T follicular helper cell (primary cell): ENCODE measurements at regions not wholly inside any gene's neighbourhood (a gene's known extent, or its start where the extent isn't known, plus 50 kb on each side); places are given as distances from the start of the nearest gene placed in this dataset.

ENCODE experiments used
- DNase-seq: peaks from one replicate; pipeline ENCODE4 v3.0.0-alpha.2; 2020; ENCODE audit warnings: low read depth

DNA sequence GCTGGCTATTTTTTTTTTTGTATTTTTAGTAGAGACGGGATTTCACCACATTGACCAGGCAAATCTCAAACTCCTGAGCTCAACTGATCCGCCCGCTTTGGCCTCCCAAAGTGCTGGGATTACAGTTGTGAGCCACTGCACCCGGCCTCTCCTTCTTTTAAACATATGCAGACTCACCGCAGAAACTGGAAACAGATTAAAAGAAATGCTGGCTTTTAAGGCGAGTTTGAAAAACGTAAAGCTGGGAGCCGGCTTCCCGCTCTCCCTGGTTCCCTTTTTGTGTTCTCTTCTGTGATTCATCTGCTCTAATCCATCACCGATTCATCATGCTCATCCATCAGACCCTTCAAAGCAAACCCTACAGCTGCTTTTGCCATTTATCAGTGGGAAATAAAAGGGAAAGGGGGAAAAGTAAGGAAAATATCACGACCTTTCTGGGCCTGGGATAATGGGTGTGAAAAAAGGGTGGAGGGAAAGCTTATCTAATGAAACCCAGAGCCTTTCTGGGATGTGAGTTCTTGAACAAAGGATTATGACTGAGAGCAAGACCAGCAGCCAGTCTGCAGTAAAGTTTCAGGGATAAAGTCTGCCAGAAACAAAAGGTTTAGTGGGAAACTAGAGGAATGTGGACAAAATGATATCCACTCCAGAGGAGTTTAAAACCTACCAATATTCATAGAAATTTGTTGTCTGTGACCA, 92.3 kb upstream of the LRIG1 start:
- no peak for DNase-seq

DNA sequence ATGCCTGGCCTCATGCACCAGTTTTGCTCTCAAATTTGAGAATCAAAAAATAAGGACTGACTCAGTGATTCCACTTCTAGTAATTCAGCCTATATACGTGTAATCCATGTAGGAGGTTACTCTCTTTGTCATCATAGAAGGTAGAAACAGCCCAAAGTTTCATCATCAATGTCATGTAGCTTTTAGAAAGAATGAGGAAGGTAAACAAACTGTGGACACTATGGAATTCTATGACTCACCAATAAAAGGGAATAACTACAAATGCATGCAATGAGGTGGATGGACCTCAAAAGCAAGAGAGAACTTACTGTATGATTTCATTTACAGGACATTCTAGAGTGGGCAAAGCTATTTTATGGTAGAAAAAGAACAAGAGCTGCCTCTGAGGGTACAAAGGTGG, 93.2 kb upstream of the LRIG1 start:
- DNase-seq = no peak

DNA sequence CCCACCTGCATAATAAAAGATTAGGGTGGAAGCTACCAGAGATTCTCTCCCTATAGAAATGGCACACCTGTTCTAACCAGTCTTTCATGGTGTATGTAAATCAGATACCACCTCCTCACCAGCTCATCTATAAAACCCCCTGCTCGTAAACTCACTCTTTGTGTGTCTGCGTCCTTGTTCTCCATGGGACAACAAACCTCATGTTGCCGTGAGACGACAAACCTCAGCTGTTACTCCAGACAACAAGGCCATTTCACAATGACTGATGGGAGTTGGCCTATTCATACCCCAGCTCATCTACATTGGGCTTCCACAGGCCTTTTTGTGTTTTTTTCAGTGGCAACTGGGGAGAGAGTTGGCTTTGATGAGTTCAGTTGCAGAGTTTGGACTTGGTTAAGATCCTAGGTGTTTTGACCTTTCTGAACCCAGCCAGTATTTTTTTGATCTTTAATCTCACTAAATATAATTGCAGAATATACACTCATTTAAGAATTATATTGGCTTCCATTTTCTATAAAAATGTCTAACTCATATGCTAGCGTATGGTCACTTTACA, 96.6 kb upstream of the LRIG1 start:
- DNase-seq = no peak

DNA sequence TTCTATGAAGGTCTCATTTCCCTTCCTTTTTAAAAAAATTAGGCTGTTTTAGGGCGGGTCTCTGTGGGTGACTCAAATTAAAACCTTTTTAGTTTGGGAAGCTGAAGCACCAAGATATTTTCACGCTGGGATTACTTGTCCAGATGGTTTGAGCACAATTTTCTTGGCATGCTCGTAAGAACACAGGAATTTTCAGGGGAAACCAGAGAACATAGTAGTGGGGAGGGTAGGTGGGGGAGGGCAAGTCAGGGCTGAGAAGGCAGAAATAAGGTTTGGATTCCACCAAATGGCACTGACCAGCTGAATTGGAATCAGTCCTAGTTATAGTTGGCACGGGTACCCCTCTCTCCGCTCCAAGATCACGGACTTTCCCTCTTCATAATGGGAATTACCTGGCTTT, 97.3 kb upstream of the LRIG1 start:
- no peak for DNase-seq

DNA sequence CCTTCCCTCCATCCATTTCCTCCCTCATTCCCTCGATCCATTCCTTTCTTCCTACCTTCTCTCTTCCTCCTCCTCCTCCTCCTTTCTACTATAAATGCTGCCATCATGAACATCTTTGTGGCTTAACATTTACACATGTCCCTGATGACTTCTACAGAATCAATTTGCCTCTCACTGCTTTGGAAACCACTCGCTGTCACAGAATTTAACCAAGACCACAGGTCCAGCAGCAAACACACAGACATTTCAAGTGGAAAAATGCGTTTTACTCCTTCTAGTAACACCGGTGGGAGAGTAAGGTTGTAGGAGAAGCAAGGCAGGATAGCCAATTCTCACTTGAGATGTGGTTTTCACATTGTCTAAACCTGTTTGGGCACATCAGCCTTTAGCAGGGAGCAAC, 101.4 kb upstream of the LRIG1 start:
- no peak for DNase-seq

DNA sequence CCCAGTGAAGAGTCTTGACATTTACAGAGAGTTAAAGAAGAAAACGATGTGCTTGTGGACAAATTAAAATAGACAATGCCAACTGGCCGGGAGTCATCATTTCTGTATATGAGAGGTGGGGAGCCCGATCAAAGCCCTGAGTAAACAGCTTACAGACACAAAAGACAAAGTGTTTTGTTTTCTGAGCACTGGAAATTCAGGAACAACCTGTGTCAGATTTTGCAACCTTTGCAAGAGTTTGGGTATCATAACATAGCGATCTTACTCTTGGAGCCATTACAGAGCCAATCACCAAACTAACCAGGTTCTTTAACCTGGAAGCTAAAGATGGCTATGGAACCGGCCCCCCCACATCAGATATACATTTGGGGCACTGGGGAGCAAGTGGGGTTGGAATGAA, 101.9 kb upstream of the LRIG1 start:
- DNase-seq = no peak

DNA sequence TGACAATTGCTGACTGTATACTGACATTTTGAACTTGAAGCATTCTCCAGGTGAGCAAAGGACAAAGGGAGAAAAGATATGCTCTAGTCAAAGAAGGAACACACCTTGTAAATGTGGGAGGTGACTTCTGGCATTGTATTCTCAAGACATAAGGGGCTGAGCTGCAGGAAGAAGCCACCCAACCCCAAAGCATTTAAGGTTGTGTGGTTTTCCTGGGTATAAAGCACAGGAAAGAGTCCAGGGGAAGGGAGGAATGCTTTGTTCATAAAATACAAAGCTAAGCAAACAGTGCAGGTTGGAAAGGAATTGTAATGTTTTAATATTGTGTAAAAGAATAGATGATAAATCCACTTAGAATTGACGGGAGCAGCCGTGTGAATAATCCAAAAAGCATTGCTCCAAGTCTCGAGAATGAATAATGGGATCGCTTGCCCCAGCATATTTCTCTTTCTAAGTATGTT, 102.4 kb upstream of the LRIG1 start:
- no peak for DNase-seq

DNA sequence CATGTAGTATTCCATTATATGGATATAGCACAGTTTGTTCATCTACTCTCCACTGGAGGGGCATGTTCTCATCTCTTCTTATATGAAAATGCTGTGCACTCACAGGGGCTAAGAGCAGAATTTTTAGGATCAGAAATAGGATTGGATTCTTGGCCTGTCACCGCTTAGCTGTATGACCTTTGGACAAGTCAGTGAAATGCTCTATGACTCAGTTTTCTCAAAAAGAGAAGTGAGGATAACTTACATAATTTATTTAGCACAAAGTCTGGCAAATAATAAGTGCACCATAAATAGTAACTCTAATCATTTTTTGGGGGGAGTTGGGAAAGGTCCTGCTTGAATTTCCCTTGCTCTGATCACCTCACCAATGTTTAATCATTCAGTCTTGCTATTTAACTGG, 103.7 kb upstream of the LRIG1 start:
- DNase-seq = no peak

DNA sequence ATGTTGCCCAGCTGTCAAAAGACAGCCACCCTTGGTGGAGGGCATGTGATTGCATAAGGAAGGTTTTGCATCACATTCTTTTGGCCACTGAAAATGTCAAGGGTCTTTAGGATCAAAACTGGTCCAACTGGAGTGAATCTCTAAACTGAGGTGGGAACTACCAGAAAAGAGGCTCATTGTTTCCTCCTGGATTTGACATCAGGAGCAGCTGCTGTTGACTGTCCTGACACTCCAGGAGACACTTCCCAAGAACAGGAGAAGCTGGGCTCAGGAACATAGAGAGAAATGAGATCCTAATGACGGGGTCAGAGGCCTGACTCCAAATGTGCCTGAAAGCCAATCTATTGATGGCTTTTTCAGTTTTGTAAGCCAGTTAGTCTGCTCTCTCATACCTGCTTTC, 105.3 kb upstream of the LRIG1 start:
- no peak for DNase-seq

DNA sequence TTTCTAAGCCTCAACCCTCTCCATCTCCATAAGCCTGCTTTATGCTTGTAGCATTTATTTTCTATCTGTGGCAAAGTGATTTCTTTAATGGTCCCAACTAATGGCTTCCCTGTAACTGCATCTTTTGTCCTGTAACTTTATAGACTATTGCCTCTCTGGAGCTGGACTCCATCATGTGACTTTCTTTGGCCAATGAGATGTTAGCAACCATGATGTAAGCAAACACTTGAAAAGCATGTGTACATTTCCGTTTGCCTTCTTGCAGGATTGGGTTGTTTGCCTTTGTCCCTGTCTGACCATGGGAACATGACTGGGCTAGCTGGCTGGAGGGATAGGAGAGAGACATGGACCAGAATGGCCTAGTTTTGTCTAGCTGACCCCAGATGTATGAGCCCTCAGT, 106.0 kb upstream of the LRIG1 start:
- no peak for DNase-seq

DNA sequence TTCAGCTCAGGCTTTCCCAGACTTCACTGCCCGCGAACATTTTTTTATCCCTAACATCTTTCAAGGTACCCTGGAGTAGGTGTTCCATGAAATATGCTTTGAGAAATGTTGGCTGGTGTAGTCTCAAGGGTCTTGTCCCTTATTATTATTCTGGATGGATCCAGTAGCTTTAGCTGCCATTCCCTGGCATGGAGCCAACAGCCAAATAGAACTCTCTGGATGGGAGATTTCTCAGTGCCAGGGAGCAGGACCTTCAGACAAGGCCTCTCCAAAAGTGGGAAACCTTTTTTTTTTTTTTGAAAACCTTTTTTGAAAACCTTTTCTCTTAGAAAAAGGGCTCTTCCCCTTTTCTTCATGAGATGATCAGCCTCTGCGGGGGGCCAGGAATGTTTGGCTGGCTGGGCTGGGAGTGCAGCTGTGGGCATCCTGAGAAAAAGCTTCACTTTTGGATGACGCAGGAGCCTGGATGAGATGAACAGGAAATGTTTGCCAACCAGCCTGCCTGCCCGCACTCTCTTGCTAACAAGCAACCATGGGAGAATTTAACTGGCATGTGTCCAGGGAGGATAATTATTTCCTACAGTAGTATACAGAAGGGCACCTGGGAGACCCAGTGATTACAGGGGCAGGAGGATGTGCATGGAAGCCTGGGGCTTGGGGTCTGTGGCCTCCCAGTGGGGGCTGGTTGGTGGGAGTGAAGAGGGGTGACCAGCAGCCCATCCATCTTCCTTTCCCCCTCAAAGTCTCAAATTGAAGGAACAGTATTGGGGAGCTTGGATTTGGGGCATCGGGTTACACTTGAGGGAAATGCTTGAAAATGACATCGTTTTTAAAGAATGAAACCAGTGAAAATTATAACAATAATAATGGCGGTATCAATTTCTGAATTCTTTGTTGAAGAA, 109.1 kb upstream of the LRIG1 start:
- no peak for DNase-seq

DNA sequence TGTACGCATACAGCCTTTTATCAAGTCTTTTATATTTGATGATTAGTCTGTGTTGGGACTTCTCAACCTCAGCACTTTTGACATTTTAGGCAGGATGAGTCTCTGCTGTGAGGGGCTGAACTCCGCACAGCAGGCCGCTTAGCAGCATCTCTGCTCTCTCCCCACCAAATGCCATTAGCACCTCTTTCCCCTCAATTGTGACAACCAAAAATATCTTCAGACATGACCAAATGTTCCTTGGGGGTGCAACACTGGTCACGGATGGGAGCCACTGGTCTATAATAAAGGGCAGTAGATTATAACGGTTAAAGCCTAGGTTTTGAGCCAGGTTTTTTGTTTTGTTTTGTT, 109.7 kb upstream of the LRIG1 start:
- DNase-seq = no peak

DNA sequence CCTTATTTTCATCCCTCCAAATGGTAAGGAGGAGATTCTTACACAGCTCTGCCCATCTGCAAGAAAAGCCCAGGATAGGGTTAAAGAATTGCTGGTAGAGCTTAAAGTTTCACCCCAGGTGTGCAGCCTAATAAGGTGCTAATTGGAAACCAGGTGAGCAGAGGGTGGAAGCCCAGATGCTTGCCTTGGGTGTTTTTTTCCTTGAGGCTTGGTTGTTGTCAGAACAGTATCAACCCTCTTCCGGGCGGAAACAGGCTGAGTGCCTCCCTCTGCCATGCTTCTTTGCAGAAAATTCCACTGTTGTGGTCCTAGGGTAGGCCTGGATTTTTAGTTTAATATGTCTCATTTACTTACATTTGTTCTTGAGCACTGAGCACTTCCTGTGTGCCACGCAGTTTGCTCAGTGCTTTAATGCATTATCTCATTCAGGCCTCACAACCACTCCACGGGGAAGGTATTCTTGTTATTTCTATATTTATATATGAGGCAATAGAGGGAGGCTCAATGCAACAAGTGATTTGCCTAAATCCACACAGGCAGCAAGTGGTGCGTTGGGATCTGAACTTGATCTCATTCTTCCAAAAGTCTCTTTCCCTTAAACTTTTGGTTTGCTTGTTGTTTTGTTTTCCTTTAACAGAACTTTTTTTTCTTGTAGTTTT, 115.0 kb upstream of the LRIG1 start:
- no peak for DNase-seq

DNA sequence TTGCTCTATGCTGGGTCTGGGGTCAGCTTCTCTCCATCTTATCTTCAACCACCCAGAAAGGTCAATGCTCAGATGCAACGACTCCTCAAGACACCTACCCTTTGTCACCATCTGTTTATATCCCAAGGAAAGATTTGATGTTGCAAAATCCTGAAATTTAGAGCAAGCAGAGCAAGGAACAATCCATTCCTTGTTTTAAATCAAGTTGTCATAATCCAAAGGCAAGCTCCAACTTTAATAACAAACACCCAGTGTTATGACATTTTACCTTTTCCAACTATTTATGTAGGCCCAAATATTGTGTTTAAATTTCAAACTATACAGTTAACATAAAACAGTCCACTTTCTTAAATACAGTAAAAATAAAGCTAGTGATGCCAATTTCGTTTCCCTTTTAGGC, 116.5 kb upstream of the LRIG1 start:
- DNase-seq = no peak

DNA sequence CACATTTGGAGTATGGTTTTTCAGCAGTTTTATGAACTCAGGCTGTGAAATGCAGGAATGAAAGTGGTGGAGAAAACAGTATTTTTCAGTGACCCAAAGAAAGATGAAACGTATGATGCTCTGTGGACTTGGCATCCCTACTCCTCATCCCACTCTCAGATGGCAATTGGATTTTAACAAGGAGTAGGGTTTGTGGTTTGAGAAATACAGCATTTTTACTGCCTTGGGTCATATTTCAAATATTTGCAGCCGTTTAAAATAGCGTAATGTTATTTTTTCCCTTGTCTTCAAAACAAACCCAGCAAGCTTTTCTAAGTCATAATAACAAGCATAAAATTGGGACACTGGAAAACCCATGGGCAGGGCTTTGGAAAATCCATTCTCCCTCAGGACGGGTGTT, 117.2 kb upstream of the LRIG1 start:
- DNase-seq = no peak

DNA sequence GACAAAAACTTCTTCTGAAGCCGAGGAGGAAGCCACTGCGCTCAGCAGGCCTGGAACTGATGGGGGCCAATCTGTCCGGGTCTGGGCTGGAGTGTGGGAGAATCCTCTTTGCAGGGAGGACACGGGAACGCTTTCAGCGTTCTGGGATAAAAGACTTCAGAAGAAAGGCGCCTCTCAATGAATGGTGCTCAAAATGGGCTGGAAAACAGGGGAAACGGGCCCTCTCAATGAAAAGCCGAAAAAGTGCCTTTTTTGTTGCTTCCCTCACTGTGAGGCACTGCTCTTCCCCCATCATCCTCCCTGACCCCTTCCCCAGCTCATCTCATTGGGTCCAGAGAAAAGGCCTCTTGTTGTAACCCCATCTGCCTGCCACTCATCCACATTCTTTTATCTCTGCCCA, 119.5 kb upstream of the LRIG1 start:
- no peak for DNase-seq

DNA sequence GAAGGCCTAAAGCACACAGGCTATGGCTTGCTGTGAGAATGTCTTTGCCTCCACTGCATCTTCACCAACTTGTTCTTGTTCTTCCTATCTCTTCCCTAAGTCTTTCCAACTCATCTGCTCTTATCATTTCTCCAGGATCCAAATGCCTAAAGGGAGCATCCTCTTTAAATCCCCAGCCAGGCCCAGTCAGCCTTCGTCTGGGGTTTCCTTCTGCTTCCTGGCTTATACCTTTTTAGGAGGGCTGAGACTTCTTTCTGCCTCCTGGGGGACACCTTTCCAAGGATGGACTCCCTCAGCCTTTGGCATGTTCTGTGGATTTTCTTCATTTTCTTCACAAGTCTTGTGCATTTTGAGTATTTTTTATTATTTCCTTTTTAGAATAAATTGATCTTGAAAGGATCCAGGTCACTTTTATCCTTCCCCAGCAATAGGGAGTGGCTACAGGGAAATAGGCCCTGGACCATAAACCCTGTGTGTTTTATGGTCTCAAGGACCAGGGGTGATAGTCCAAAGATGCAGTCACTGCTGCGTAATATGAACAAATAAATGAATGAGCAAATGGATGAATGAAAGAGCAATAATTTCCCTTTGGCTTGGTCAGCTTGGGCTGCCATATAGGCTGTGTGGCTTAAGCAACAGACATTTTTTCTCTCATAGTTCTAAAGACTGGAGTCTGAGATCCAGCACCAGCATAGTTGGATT, 122.1 kb upstream of the LRIG1 start:
- no peak for DNase-seq

DNA sequence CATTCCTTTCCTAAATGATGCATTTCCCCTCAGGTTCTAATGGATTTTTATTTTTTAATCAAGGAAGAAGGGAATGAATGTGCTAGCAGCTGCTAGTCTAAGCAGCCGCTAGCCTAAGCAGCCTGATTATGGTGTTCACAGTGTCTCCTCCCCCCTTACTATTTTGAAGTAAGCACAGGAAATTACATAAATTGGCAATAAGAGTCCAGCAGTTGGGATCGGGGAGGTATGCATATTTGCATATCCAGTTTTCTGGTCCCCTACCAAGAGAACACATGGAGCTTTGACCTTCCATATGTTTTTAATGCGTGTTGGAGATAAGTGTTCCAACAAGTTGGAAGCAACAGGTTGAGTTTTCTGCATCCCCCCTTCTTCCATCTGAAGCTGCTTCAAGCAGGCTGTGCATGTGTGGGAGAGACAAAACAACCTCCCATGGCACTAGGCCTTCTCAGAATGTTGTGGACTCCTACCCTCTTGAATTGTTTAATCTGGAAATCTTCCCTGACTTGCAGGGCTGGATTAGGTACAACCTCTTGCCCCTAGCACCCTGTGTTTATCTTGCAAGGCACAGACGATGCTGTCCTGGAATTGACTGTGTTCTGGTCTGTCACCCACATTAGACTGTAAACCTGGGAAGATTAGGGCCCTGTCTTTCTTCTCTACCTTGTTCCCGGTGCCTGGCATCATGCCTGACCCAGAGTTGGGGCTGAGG, 124.8 kb upstream of the LRIG1 start:
- DNase-seq = no peak

DNA sequence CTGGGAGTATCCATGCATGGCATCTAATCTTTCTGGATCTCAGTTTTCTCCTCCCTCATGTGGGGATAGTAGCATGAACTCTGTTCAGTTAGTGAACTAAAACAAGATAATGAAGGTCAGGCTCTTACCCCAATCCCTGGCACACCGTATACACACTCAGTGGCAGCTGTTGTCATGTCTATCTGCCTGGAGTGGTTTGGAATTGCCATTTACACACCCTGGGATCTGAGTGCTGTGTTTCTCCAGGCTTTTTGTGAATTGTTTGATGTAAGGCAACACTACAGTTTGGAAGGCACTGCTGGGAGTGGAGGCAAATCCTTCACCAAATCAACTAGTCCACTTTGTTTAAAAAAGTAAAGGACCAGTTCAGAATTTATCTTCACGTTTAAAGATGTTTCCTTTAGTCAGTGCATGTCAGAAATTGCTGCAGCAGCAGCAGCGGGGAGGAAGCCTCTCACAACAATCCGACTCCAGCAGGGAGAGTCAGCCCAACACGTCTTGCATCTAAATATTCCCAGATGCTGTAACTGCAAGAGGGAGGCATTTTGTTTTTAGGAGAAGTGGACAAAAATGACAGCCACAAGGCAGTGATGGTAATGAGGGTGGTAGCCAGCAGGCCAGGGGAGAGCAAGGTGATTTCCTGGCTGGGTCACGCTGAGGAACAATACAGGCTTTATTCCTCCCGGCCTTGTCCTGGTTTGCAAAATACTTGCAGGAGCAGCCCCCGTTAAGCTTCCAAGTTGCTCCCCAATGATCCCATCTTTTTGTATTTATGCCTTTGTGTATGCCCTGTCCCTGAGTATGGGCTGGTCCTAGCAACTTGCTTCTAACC, 128.5 kb upstream of the LRIG1 start:
- DNase-seq = no peak

DNA sequence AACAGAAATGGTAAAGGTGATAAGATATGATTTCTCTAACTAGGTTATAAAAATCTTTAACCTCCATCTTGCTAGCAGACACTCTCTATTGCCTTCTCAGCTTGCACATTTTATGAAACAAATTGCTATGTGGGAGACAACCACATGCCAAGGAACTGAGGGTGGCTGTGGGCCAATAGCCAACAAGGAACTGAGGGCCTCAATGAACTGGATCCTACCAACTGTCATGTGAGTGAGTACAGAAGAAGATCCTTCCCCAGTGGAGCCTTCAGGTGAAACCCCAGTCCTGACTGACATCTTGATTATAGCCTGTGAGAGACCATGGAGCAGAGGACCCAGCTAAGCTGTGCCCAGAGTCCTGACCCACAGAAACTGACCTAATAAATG, 129.2 kb upstream of the LRIG1 start:
- no peak for DNase-seq
